Parathyroid adenoma (tissue), 2 donors: ENCODE measurements at regions not wholly inside any gene's neighbourhood (a gene's known extent, or its start where the extent isn't known, plus 50 kb on each side); places are given as distances from the start of the nearest gene placed in this dataset.
A peak's percentile ranks its signal among the peaks of the same experiment; 100 is the strongest.

Source experiments
- H2AFZ ChIP-seq: fragments of 300-600 bp; sonication (generic); one replicate; pipeline ENCODE4 v1.7.0; 2017; ENCODE audit warnings: antibody characterized with exemption, mild to moderate bottlenecking
- H3K27ac ChIP-seq: fragments of 300-600 bp; sonication (generic); one replicate; pipeline ENCODE4 v1.7.0; 2017
- H3K27me3 ChIP-seq: fragments of 300-600 bp; sonication (generic); one replicate; pipeline ENCODE4 v1.7.0; 2017; ENCODE audit warnings: low read length; ENCODE audit not compliant: control insufficient read depth, insufficient read depth
- H3K36me3 ChIP-seq: fragments of 300-600 bp; sonication (generic); one replicate; pipeline ENCODE4 v1.7.0; 2017; ENCODE audit warnings: low read length; ENCODE audit not compliant: control insufficient read depth, insufficient read depth
- H3K4me1 ChIP-seq: fragments of 300-600 bp; sonication (generic); one replicate; pipeline ENCODE4 v1.7.0; 2017; ENCODE audit warnings: control low read depth
- H3K4me2 ChIP-seq: fragments of 300-600 bp; sonication (generic); one replicate; pipeline ENCODE4 v1.7.0; 2017; ENCODE audit warnings: low read length
- H3K4me3 ChIP-seq: fragments of 300-600 bp; sonication (generic); one replicate; pipeline ENCODE4 v1.7.0; 2017; ENCODE audit warnings: low read depth, low read length
- H3K79me2 ChIP-seq: fragments of 300-600 bp; sonication (generic); one replicate; pipeline ENCODE4 v1.7.0; 2017; ENCODE audit warnings: control low read depth
- H3K9ac ChIP-seq: fragments of 300-600 bp; sonication (generic); one replicate; pipeline ENCODE4 v1.7.0; 2017; ENCODE audit warnings: mild to moderate bottlenecking
- H3K9me3 ChIP-seq: fragments of 300-600 bp; sonication (generic); one replicate; pipeline ENCODE4 v1.7.0; 2017; ENCODE audit warnings: low read length; ENCODE audit not compliant: control insufficient read depth
- TF ChIP-seq, protein P1 (sequence below): fragments of 300-600 bp; sonication (generic); IDR thresholded peaks from one replicate; pipeline ENCODE4 v1.7.0; 2017; ENCODE audit warnings: antibody characterized with exemption, mild to moderate bottlenecking
- donor health status: primary hyperparathyroidism.

GRCh38 chr2:122166820-122167219 lies 411.4 kb downstream of the TSN start:
- Histone ChIP-seq H3K4me2 (no peak overlapping the region), H3K79me2 (no peaks in the 10 kb centered on the region), H3K27ac (no peak overlapping the region), H2AFZ (no peak overlapping the region), H3K4me3 (no peak overlapping the region), H3K27me3 (no peaks in the 10 kb centered on the region), H3K36me3 (no peaks in the 10 kb centered on the region), H3K4me1 (no peaks in the 10 kb centered on the region), H3K9ac (no peak overlapping the region), H3K9me3 (no peaks in the 10 kb centered on the region)
- TF ChIP-seq, protein P1, sequence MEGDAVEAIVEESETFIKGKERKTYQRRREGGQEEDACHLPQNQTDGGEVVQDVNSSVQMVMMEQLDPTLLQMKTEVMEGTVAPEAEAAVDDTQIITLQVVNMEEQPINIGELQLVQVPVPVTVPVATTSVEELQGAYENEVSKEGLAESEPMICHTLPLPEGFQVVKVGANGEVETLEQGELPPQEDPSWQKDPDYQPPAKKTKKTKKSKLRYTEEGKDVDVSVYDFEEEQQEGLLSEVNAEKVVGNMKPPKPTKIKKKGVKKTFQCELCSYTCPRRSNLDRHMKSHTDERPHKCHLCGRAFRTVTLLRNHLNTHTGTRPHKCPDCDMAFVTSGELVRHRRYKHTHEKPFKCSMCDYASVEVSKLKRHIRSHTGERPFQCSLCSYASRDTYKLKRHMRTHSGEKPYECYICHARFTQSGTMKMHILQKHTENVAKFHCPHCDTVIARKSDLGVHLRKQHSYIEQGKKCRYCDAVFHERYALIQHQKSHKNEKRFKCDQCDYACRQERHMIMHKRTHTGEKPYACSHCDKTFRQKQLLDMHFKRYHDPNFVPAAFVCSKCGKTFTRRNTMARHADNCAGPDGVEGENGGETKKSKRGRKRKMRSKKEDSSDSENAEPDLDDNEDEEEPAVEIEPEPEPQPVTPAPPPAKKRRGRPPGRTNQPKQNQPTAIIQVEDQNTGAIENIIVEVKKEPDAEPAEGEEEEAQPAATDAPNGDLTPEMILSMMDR: no peak

GRCh38 chr2:122167515-122167914 lies 412.1 kb downstream of the TSN start:
- H3K27me3 ChIP-seq: no peaks in the 10 kb centered on the region

GRCh38 chr2:122168799-122169198 lies 413.3 kb downstream of the TSN start:
- H3K36me3 ChIP-seq: no peaks in the 10 kb centered on the region
- no peak overlapping the region for H3K27ac ChIP-seq
- peak overlapping the region; percentile 56 for H2AFZ ChIP-seq
- no peak overlapping the region for H3K4me3 ChIP-seq
- H3K9ac ChIP-seq: no peak overlapping the region
- H3K27me3 ChIP-seq: no peaks in the 10 kb centered on the region
- no peaks in the 10 kb centered on the region for H3K79me2 ChIP-seq
- TF ChIP-seq, protein P1: no peak
- no peaks in the 10 kb centered on the region for H3K9me3 ChIP-seq
- H3K4me1 ChIP-seq: no peaks in the 10 kb centered on the region
- no peak overlapping the region for H3K4me2 ChIP-seq

More at GRCh38 chr2:122167515-122167914, 412.1 kb downstream of the TSN start:
- no peaks in the 10 kb centered on the region for H3K9me3 ChIP-seq
- no peak overlapping the region for H2AFZ ChIP-seq
- H3K4me1 ChIP-seq: no peaks in the 10 kb centered on the region
- H3K79me2 ChIP-seq: no peaks in the 10 kb centered on the region
- TF ChIP-seq, protein P1: no peak
- no peak overlapping the region for H3K4me2 ChIP-seq
- H3K9ac ChIP-seq: no peak overlapping the region
- no peak overlapping the region for H3K27ac ChIP-seq
- no peak overlapping the region for H3K4me3 ChIP-seq
- H3K36me3 ChIP-seq: no peaks in the 10 kb centered on the region

GRCh38 chr2:122172812-122173211 lies 417.4 kb downstream of the TSN start:
- Histone ChIP-seq H3K4me1 (no peaks in the 10 kb centered on the region), H3K9ac (no peak overlapping the region), H3K4me2 (no peak overlapping the region), H3K4me3 (no peak overlapping the region), H3K27me3 (no peaks in the 10 kb centered on the region), H2AFZ (no peak overlapping the region), H3K9me3 (no peaks in the 10 kb centered on the region), H3K79me2 (no peaks in the 10 kb centered on the region), H3K36me3 (no peaks in the 10 kb centered on the region), H3K27ac (no peak overlapping the region)
- TF ChIP-seq, protein P1: no peak

GRCh38 chr2:122174061-122174460 lies 418.6 kb downstream of the TSN start:
- no peak overlapping the region for H2AFZ ChIP-seq
- H3K4me1 ChIP-seq: no peaks in the 10 kb centered on the region
- H3K4me3 ChIP-seq: no peak overlapping the region
- H3K36me3 ChIP-seq: no peaks in the 10 kb centered on the region
- H3K9ac ChIP-seq: no peak overlapping the region
- TF ChIP-seq, protein P1: no peak
- H3K27ac ChIP-seq: no peak overlapping the region
- H3K27me3 ChIP-seq: no peaks in the 10 kb centered on the region
- H3K9me3 ChIP-seq: no peaks in the 10 kb centered on the region
- no peaks in the 10 kb centered on the region for H3K79me2 ChIP-seq
- no peak overlapping the region for H3K4me2 ChIP-seq
